GM23338 (cell line): ENCODE measurements at regions not wholly inside any gene's neighbourhood (a gene's known extent, or its start where the extent isn't known, plus 50 kb on each side); places are given as distances from the start of the nearest gene placed in this dataset.

Source experiments
- CTCF ChIP-seq, 2 experiments: fragments of 200-600 bp in 1 of 2; sonication (generic) in 1 of 2; conservative IDR thresholded peaks; 2 replicates each; pipeline versions ENCODE4 v1.5.1 to v1.6.1; 2016 to 2017; ENCODE audit warnings: antibody characterized with exemption in 2 of 2, low read depth in 2 of 2, mild to moderate bottlenecking in 2 of 2, moderate library complexity in 1 of 2
- POLR2AphosphoS5 ChIP-seq: IDR thresholded peaks from 2 replicates; pipeline ENCODE4 v1.6.1; 2016; ENCODE audit warnings: antibody characterized with exemption, low read depth

GRCh38 chr13:34256236-34256635, 438.3 kb downstream of the RFC3 start:
- TF ChIP-seq POLR2AphosphoS5 (no peak), CTCF (conservative IDR thresholded peaks at IDR 0.05; ENCODE audit: low read depth in 2 of 2) (no peak)
